ENCODE measurements at regions not wholly inside any gene's neighbourhood (a gene's known extent, or its start where the extent isn't known, plus 50 kb on each side); places are given as distances from the start of the nearest gene placed in this dataset.
"Not testable (repeated sequence)": the region's sequence is repeated elsewhere in the genome, so short reads cannot be mapped to it uniquely, and the experiment has no call there.

DNA sequence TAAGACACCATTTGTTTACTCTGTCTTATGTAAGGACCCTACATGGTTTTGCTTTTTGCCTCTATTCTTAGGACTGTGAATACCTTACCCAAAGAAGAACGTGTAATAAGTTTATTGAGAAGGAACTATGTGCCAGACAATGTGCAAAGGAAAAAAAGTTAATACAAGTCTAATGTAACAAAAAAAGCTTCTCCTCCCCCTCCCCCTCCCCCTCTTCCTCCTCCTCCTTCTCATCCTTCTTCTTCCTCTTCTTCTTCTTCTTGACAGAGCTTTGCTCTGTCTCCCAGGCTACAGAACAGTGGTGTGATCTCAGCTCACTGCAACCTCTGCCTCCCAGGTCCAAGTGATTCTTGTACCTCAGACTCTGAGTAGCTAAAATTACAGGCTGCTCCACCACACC is 50.9 kb upstream of the MITF start:
- no peak overlapping the region for H3K27ac ChIP-seq
- no peak for DNase-seq (ENCODE audit: low read depth, low spot score)

DNA sequence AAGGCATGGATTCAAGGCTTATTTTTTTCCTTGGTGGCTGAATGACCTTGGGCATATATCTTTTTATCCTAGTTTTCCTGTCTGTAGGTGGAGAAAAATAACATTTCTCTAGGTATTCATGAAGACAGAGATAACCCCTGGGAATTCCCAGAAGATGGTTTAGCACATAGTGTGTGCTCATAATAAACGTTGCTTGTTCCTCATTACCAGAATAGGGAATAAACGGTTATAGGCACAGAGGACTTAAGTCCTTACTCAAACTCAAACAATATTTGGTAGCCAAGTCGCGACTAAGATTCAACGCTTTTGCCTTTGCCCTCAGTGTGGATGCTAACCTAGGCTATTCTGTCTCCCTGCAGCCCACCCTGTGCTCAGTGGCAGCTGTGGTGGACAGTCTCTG is 51.6 kb upstream of the MITF start:
- no peak for DNase-seq (ENCODE audit: low read depth, low spot score)
- H3K27ac ChIP-seq = no peak overlapping the region

DNA sequence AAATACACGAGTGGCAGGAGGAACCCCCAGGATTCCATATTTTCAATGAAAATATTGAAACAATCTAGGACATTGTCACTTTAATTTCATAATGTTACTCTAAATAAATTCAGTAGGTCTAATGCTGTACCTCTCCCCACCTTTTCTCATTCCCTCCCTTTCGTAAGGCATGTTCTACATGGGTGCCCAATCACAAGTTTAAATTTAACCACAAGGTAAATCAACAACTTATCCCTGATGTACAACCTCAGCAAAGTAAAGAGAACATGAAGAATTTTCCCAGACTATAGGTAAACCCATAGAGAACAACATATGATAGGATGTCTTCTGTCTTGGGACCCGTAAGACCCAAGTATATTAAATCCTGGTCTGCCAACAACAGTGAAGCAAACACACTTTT is 53.2 kb upstream of the MITF start:
- no peak for DNase-seq (ENCODE audit: low read depth, low spot score)
- H3K27ac ChIP-seq = no peak overlapping the region

DNA sequence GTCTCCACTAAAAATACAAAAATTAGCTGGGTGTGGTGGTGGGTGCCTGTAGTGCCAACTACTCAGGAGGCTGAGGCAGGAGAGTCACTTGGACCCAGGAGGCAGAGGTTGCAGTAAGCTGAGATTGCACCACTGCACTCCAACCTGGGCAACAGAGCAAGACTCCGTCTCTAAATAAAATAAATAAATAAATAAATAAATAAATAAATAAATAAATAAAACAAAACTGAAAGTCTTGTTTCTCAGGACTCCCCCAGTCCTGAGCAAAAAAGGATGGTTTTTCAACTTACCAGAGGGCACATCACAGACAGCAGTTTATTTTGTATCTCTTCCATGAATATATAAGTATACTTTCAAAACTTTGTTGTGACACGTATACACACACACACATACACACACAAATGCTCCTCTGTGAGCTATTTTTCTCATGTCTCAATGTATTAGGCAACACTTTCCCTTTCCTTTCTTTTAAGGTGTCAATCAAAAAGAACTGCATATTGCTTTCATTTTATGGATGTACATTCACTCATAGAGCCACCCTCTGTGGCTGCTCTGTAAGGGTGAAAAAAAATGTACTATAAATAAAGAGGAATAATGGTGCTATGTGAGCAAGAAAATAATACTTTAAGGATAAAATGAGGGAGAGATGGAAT is 54.8 kb upstream of the MITF start:
- DNase-seq (ENCODE audit: low read depth, low spot score) = no peak

DNA sequence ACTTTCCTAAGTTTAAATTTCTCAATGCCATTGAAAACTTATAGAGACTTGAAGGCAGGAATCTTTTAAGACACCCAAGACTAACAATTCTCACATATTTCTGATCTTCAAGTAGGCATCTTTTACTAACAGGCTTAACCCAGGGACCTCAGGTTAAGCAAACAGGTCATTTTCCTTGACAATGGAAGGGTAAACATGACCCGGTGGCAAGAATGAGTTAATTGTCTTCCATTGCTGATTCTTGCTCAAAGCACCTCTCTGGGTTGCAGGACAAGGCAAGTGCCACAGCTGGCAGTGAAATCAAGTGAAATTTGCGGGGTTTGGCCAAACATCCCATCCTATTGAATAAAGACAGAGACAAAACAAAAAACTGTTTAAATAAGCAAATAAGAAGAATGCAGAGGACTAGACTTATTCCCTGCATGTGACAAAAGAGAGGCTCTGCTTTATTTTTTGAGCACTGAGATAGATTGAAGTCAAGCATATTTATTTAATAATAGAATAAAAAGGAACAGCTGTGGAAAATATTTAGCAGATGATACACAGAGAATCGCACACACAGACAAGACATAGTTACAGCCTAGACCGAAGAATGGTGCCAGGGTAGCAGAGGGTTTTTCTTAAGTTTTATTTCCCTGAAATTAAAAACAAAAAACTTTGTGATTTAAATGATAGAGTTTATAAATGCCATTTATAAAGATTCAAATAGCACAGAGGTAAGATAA is 56.0 kb upstream of the MITF start:
- H3K27ac ChIP-seq = no peak overlapping the region
- DNase-seq (ENCODE audit: low read depth, low spot score) = no peak

More for the DNA sequence above, 54.8 kb upstream of the MITF start:
- H3K27ac ChIP-seq = no peak overlapping the region

DNA sequence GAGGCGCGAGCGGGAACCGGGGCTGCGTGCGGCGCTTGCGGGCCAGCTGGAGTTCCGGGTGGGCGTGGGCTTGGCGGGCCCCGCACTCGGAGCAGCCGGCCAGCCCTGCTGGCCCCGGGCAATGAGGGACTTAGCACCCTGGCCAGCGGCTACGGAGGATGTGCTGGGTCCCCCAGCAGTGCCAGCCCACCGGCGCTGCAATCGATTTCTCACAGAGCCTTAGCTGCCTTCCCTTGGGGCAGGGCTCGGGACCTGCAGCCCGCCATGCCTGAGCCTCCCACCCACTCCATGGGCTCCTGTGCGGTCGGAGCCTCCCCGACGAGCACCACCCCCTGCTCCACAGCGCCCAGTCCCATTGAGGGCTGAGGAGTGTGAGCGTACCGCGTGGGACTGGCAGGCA is 61.8 kb upstream of the MITF start:
- H3K27ac ChIP-seq; DNase-seq (ENCODE audit: low read depth, low spot score): not testable (repeated sequence)

DNA sequence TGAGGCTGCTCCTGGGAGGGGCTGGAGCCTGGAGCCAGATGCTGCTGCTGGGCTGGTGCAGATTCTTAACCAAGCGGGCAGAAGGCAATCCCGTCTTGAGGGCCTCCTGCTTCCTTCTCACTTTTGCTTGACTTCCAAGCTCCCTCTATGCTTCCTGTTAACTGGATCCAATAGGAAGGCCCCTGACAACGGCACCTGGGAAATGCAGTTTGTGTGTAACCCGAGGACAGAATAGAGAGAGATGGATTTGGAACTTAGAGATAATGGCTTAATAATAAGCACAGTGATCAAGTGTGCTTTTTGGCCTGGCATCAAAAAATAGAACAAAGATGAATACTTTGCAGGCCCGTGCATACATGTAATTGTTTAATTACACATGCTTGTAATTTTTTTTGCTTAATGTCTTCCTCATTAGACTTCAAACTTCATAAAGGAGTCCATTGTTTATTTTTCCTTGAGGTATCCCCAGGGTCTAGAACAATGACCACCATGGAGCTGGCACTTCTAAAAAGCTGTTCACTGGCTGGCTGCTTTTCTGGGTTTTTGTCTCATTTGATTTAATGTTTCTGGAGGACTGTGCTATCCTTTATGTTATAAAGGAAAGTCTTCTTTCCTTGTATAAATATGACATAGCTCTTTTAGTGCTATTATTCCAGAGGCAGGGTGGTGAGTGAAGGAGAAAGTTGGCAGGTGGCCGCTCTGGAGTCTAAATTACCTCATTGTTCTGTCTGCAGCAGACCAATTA is 63.3 kb upstream of the MITF start:
- no peak overlapping the region for H3K27ac ChIP-seq
- DNase-seq (ENCODE audit: low read depth, low spot score) = no peak

DNA sequence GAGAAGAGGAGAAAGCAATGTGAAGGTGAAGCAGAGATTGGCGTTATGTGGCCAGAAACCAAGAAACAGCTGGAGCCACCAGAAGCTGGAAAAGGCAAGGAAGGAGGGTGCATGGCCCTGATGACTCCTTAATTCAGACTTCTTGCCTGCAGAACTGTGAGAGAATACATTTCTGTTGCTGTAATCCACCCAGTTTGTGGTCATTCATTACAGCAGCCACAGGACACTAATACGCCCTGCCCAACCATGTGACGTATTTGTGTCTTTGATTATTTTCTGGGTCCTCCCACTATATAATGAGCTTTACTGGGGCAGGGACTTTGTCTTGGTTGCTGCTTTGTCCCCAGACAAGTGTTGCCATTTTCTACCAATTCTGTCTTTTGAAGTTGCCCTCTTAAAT is 64.5 kb upstream of the MITF start:
- no peak for DNase-seq (ENCODE audit: low read depth, low spot score)

DNA sequence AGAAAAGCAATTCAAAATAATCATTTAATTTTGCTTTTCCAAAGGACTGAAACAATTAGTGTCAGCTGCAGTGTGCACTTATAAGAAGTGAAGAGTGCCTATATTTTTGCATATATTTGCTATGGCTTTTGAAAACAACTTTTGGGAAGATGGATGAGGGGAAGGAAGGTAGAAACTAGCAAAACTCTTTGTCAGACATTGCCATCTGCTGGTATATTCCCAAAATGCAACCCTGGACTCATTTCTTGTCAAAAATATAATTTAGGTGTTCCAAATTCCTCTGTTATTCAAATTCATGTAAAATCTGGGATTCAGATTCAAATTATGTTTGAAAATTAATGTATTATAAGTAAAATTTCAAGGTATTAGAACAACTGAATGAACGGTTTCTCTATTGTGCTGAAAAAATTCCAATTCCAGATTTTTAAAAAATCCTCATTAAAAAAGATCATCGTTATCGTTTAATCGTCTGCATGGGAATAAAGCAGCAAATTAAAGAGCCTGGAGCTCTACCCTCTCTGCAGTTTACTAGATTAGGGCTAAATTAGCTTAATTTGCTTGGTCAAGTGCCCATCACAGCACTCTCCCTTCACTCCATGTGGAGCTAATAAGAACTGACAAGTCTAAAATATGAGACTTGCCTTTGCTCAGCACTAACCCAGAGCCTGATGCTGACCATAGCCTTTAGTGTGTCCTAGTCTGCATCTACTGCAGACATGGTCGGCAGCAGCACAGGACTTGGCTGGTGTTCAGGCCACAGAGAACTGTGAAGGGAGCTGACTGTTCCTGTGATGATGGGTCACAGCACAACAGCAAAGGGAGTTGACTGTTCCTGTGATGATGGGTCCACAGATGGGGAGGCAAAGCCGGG is 67.9 kb upstream of the MITF start:
- H3K27ac ChIP-seq = no peak overlapping the region
- DNase-seq (ENCODE audit: low read depth, low spot score) = no peak

More for the DNA sequence above, 64.5 kb upstream of the MITF start:
- H3K27ac ChIP-seq = no peak overlapping the region

DNA sequence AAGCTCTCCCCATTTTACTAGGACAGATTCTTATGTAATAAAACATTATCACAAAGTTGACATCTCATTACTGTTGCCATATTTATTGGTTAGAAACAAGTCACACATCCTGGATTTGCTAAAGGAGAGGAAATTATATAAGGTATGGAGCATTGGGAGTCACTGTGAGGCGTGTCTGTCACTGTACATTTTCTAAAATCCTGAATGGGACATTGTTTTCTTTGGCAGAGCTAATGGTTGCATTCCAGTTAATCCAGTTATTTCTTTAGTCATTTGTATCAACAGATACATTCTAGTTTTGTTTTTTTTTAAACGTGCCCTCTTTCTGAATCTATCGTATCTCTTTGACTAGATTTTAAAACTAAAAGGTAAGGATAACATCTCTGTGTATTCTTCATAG is 70.2 kb upstream of the MITF start:
- DNase-seq (ENCODE audit: low read depth, low spot score) = no peak
- peak overlapping the region; percentile 51 for H3K27ac ChIP-seq

DNA sequence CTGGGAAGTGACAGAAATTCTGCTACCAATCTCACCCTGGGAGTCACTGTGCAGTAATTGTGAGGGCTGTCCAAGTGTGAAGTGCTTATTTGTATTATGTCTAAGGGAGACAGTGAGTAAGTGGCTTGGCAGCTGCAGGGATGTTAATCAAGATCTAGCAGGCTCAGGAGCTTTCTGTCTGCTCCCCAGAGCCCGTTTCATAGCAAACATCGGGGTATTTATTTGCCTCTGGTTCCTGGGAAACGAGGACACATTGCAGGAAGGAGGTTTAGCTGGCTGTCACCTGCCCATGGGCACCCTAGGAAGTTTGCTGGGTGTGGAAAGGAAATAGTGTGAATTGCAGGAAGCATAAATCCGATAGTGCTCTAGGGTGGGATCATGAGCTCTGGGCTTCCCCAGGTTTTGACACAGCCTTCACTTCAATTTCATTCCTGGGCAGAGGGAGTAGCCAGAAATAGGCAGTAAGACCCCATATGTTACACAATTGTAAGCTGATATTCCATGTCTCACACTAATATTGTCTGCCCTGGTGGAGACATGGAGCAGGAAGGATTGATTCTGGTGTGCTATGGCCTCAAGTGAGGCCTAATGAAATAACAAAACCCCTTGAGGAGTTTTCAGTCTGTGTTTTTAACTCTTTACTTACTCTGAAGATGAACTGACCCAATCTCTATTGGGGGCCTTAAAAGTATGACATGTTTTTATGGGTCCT is 74.1 kb upstream of the MITF start:
- H3K27ac ChIP-seq = peak overlapping the region; percentile 46
- DNase-seq (ENCODE audit: low read depth, low spot score) = peak; percentile 40

DNA sequence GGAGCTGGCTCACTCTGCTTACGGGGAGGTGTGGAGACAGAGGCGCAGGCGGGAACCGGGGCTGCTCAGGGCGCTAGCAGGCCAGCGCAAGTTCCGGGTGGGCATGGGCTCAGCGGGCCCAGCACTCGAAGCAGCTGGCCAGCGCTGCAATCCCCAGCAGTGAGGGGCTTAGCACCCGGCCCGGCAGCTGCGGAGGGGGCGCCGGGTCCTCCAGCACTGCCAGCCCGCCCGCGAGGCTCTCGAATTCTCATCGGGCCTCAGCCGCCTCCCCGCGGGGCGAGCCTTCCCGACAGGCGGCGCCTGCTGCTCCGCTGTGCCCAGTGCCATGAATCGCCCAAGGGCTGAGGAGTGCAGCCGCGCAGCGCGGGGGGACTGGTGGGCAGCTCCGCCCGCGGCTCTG is 78.6 kb upstream of the MITF start:
- no peak for DNase-seq (ENCODE audit: low read depth, low spot score)
- H3K27ac ChIP-seq = no peak overlapping the region

DNA sequence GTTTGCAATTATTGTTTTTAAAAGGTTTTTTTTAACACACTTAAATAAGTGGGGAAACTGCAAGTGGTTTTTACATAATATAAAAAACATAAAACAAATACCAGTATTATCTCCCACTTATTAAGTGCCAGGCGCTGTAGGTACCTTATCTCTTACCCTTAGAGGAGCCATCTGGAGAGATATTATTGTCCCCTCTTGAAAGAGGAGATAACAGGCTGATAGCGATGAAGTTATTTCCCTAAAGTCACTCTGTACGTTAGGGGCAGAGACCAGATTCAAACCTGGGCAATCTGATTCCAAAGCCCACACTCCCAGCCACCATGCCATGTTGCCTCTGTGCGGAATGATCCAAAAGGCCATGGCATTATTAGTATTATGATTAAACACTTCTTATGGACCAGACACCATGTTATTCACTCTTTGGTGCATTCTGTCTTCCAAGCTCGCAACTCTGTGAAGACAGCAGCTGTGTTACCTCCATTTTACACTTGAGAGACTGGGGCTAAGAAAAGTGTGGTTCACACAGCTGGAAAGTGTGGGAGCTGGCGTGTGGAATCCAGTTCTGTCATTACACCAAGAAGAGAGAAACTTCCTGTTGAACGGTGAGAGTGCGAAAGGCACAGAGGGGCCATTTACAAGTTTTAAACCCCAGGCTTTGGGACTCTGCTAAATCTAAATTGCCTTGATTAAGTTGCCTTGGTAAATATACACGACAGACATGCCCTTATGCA is 79.9 kb upstream of the MITF start:
- DNase-seq (ENCODE audit: low read depth, low spot score) = no peak
- H3K27ac ChIP-seq = no peak overlapping the region

DNA sequence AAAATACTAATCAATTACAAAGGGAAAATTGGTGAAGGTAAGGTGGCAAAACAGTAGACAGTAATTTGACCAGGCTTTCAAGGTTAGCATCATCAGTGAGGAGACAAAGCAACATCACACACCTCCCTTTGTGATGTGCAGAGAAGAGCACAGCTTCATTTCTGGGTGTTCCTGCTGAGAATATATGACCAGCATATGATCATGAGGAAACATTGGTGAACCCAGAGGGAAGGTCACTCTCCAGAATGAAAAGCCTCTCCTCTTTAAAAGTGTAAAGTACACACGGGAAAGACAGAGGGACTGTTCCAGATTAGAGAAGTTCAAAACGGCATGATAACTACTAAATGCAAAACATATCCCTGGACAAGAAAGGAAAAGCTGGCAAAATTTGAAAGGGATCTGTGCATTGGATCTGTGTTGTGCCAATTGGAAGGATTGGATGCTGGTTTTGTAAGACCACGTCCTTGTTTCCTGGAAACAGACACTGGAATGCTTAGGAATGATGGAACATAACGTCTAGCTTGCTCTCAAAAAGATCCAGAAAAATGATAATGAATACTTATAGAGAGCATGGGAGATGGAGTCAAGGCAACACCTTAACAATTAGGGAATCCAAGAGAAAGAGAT is 80.6 kb upstream of the MITF start:
- H3K27ac ChIP-seq = no peak overlapping the region
- no peak for DNase-seq (ENCODE audit: low read depth, low spot score)

DNA sequence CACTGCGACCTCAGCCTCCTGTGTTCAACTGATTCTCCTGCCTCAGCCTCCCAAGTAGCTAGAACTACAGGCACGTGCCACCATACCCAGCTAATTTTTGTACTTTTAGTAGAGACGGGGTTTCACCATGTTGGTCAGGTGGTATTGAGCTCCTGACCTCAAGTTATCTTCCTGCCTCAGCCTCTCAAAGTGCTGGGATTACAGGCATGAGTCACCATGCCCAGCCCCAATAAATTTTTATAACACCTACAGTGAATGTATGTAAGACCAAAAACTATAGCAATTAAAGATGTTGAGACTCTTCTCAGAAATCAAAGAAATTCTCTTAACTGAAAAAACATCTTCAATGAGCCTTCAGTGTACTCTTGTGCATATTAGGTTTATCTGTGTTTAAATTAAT is 82.2 kb upstream of the MITF start:
- DNase-seq (ENCODE audit: low read depth, low spot score) = not testable (repeated sequence)

DNA sequence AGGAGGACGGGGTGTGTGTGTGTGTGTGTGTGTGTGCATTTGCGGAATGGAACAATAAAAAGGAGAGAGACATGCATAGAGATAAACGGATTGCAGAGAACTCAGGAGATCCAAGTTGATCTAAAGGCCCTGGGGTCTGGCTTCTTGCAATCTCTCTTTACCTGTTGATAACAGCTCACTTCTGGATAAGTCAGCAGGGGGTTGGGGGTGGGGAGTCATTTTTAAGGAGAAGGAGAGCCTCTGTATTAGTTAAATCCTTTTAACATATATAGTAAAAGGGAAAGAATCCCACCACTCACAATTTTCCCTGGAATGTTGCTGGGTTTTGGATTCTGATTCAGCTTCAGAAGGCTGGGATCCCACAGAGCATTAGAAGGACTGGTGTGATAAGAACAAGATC is 87.5 kb upstream of the MITF start:
- DNase-seq (ENCODE audit: low read depth, low spot score) = no peak
- H3K27ac ChIP-seq = no peak overlapping the region

More for the DNA sequence above, 82.2 kb upstream of the MITF start:
- not testable (repeated sequence) for H3K27ac ChIP-seq

DNA sequence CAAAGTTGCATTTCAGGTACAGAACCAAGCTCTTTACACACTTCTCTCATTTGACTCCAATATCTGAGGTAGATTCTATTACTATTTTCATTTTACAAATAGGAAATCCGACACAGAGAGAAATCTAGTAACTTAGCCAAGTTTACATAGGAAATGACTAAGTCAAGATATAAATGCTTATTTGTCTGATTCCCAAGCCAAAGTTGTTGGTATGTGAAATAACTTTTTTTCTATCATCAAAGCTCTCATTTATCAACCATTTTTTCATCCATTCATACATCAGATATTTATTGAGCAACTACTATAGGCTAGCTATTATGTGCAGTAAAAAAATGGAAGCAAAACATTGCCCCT is 89.2 kb upstream of the MITF start:
- peak overlapping the region; percentile 42 for H3K27ac ChIP-seq
- DNase-seq (ENCODE audit: low read depth, low spot score) = no peak

DNA sequence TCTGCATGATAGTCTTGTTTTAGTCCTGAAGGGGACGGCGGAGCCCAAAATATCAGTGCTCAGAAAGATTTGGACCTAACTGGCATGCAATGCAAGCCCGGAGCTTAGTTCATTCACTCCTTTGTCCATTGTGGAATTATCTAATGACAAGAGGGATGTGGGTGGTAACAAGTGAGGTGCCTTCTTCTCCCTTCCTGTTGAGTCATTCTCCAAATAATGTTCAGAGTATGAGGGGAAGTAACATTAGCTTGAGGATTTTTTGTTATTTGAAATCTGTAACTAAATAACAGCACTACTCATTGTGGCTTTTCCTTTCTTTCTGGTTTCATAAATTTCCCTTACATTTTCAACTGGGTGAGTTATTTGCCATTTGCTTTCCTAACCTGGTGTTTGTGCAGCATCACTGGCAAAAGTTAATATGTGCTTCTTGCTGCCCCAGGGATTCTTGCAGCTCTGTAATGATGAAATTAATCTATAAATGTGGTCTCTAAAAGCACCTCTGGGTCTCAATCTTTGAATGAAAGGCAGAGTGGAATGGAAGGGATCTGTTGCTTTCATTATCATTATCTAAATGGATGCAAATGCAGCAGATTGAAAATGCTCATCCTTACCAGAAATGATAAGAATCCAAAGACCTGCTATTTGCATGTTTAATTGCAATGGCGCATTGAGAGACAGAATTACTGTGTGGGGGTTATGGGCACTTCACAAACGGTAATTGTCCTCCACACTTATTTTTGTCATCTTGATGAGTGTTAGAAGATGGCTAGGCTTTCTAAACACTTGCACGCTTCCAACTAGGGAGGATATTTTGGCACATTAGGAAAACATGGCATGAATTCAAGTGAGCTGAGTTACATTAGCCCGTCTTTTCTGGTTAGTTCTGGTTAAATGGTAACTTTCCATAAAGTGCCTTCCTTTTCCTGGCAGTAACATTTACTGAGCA is 89.9 kb upstream of the MITF start:
- no peak for DNase-seq (ENCODE audit: low read depth, low spot score)

More for the DNA sequence above, 89.9 kb upstream of the MITF start:
- peak overlapping the region; percentile 42 for H3K27ac ChIP-seq

Measured in epithelial cell of prostate (primary cell).